Breast epithelium (tissue), 4 donors: ENCODE measurements at regions not wholly inside any gene's neighbourhood (a gene's known extent, or its start where the extent isn't known, plus 50 kb on each side); places are given as distances from the start of the nearest gene placed in this dataset.

Source experiments
- DNase-seq, 2 donors: peaks; one replicate each; pipeline ENCODE4 v3.0.0-alpha.2; 2019; ENCODE audit warnings: low spot score in 2 of 2
- H3K27ac ChIP-seq, 2 donors: fragments of 200-600 bp; sonication (generic) in 1 of 2; one replicate each; pipeline ENCODE4 v1.5.1; 2016 to 2019; ENCODE audit warnings: mild to moderate bottlenecking in 1 of 2
- H3K27me3 ChIP-seq, 2 donors: fragments of 200-600 bp; sonication (generic) in 1 of 2; one replicate each; pipeline versions ENCODE4 v1.5.1 to v1.6.0; 2017 to 2019; ENCODE audit warnings: control low read depth in 1 of 2, mild to moderate bottlenecking in 1 of 2
- H3K36me3 ChIP-seq: fragments of 200-600 bp; one replicate; pipeline ENCODE4 v1.5.1; 2019
- H3K4me1 ChIP-seq, 2 donors: fragments of 200-600 bp; sonication (generic); one replicate each; pipeline ENCODE4 v1.5.1; 2016 to 2019; ENCODE audit warnings: control low read depth in 1 of 2
- H3K4me3 ChIP-seq, 3 donors: fragments of 200-600 bp; sonication (generic); 1 replicate in 2 of 3; 2 replicates in 1 of 3; pipeline ENCODE4 v1.5.1; 2016 to 2019; ENCODE audit warnings: mild to moderate bottlenecking in 3 of 3, moderate library complexity in 2 of 3
- H3K9me3 ChIP-seq, 2 donors: fragments of 200-600 bp; sonication (generic) in 1 of 2; one replicate each; pipeline ENCODE4 v1.5.1; 2016 to 2019; ENCODE audit warnings: control low read depth in 1 of 2
- POLR2A ChIP-seq: fragments of 450-650 bp; IDR thresholded peaks from one replicate; pipeline ENCODE4 v1.6.1; 2016; ENCODE audit warnings: antibody characterized with exemption, mild to moderate bottlenecking, moderate library complexity
- POLR2AphosphoS5 ChIP-seq, 3 donors: sonication (generic); formaldehyde crosslinking; IDR thresholded peaks; one replicate each; pipeline ENCODE4 v1.6.1; 2017; ENCODE audit warnings: antibody characterized with exemption in 3 of 3
- intact Hi-C: fragments of 100-400 bp; cut with DNase I; formaldehyde crosslinking; loops from one replicate; pipeline ENCODE4 v1.15.1; 2023; ENCODE audit warnings: low total_unique reads
- TF ChIP-seq, protein P1 (sequence below), 3 donors: fragments of 450-650 bp; IDR thresholded peaks; one replicate each; pipeline ENCODE4 v1.5.1; 2016 to 2017; ENCODE audit warnings: antibody characterized with exemption in 3 of 3, mild to moderate bottlenecking in 3 of 3, moderate library complexity in 3 of 3

DNA sequence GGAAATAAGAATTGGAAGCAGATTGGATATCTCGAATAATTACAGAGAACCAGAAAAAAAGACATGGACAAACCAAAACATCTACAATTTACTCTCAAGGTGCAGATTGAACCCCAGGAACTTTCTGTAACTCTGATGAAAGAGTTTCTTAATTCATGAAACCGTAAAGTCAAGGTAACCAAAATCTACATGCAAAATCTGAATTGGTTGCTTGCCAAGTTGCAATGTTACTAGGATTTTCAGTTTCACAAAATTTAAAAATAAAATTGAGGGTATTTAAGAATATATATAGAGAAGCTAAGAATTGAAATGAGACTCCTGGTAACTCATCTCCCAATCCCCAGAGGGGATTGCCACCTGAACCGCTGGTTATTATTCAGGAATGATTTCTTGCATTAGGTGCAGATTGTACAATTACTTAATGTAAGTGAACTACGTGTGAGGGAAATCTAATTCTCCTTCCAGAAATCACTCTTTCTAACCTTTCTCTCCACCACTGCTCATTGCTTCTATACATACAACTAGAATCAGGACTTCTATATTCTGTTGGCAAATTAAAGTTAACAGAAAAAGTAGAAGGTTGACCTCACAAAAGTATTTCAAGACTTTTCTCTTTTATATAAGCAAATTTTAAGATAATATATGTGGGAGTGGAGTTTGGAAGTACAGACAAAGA is 221.5 kb upstream of the NDST4 start:
- Histone ChIP-seq H3K27me3 (no peaks in the 10 kb centered on the region), H3K4me1 (no peaks in the 10 kb centered on the region), H3K4me3 (no peak overlapping the region), H3K27ac (no peak overlapping the region), H3K36me3 (no peaks in the 10 kb centered on the region), H3K9me3 (no peaks in the 10 kb centered on the region)
- intact Hi-C loops = no loop called here
- TF ChIP-seq POLR2A (no peak), POLR2AphosphoS5 (IDR thresholded peaks at IDR 0.05) (no peak)
- TF ChIP-seq, protein P1, sequence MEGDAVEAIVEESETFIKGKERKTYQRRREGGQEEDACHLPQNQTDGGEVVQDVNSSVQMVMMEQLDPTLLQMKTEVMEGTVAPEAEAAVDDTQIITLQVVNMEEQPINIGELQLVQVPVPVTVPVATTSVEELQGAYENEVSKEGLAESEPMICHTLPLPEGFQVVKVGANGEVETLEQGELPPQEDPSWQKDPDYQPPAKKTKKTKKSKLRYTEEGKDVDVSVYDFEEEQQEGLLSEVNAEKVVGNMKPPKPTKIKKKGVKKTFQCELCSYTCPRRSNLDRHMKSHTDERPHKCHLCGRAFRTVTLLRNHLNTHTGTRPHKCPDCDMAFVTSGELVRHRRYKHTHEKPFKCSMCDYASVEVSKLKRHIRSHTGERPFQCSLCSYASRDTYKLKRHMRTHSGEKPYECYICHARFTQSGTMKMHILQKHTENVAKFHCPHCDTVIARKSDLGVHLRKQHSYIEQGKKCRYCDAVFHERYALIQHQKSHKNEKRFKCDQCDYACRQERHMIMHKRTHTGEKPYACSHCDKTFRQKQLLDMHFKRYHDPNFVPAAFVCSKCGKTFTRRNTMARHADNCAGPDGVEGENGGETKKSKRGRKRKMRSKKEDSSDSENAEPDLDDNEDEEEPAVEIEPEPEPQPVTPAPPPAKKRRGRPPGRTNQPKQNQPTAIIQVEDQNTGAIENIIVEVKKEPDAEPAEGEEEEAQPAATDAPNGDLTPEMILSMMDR (IDR thresholded peaks at IDR 0.05) = no peak
- DNase-seq = no peak

DNA sequence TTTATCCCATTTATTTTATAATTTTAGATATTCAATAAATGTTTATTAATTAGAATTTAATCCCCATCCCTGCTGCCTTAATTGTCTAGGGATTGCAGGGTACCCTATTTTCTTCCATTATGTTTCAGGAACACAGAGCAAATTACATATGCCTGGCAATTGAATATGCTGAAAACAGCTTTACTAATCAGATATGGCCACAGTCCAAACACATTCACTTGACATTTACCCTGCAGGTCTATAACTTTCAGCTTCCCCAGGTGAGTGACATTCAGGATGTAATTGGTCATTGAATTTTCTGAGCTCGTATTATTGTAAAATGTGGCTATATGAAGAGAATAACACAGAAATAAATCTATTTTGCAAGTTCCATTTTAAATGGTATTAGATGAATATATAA is 218.7 kb upstream of the NDST4 start:
- no peak for TF ChIP-seq POLR2A
- TF ChIP-seq, protein P1 (IDR thresholded peaks at IDR 0.05) = no peak
- no peak for TF ChIP-seq POLR2AphosphoS5 (IDR thresholded peaks at IDR 0.05)

DNA sequence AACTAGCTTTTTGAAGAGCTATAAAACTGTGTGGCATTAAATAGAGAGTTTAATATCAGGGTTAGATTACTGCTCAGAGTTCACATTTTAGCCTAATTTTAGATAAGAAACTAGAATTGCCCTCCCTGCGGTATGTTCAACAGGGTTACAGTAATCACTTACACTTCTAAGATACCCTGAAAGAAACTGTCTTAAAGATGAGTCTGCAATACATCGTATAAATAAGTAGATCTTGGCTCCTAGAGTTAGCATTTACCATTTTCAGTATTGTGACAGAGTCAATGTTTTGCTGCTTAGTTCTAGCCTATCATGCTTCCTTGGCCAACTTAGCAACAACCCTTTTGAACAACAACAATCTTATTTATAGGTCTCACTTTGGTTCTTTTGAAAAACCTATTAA is 217.8 kb upstream of the NDST4 start:
- intact Hi-C loops = no loop called here
- Histone ChIP-seq H3K27ac (no peak overlapping the region), H3K9me3 (no peaks in the 10 kb centered on the region), H3K4me1 (no peaks in the 10 kb centered on the region), H3K27me3 (no peaks in the 10 kb centered on the region), H3K4me3 (no peak overlapping the region), H3K36me3 (no peaks in the 10 kb centered on the region)
- DNase-seq = no peak
- TF ChIP-seq, protein P1 (IDR thresholded peaks at IDR 0.05) = no peak
- TF ChIP-seq POLR2A (no peak), POLR2AphosphoS5 (IDR thresholded peaks at IDR 0.05) (no peak)

More for the DNA sequence above, 218.7 kb upstream of the NDST4 start:
- no peaks in the 10 kb centered on the region for H3K36me3 ChIP-seq
- intact Hi-C loops = no loop called here
- H3K9me3 ChIP-seq = no peaks in the 10 kb centered on the region
- H3K27ac ChIP-seq = no peak overlapping the region
- DNase-seq = no peak
- no peak overlapping the region for H3K4me3 ChIP-seq
- no peaks in the 10 kb centered on the region for H3K27me3 ChIP-seq
- H3K4me1 ChIP-seq = no peaks in the 10 kb centered on the region

DNA sequence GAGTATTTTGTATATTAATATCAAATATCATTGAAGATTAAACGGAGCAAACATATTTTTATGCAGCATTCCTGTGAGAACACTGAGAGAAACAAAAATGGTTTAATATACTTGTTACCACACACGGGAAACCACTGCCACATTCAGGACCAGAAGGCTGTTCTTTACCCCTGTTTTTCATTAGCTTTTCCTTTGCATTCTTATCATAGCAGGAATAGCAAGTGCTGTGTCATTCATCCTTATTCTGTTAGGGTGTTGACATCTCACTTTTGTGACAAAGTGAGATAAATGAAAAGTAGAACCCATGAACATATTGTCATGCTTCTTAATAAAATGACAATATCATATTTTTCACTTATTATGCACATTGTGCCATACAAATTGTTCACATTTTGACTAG is 212.4 kb upstream of the NDST4 start:
- no peaks in the 10 kb centered on the region for H3K4me1 ChIP-seq
- TF ChIP-seq POLR2AphosphoS5 (IDR thresholded peaks at IDR 0.05) (no peak), POLR2A (no peak)
- TF ChIP-seq, protein P1 (IDR thresholded peaks at IDR 0.05) = no peak
- DNase-seq = no peak
- intact Hi-C loops = no loop called here
- no peaks in the 10 kb centered on the region for H3K9me3 ChIP-seq
- no peak overlapping the region for H3K4me3 ChIP-seq
- H3K27ac ChIP-seq = no peak overlapping the region
- no peaks in the 10 kb centered on the region for H3K36me3 ChIP-seq
- H3K27me3 ChIP-seq = no peaks in the 10 kb centered on the region

DNA sequence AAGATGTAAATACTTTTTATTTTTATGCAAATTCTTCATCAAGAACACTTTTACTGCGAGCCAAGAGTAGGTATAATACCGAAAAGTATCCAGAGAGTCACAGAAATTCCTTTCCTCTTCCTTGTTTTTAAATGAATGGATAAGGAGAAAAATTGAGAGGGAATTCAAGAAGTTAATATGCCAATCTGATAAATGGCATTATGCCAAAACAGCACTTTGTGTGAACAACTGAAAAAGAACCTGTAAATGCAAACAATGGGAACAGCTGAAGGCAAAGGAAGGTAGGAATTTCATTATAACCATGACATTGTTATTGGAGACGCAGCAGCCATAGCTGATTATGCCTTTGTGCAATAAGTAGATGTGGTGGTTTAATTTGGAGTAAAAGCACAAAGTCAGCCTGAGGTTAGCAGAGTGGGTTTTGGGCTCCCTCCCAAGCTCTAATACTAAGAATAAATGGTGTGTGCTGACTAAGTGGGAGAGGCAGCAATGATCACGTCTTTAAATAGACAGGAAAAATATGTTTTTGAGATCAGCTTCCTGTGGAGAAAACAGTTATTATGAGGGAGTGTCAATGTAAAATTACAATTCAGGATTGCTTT is 209.8 kb upstream of the NDST4 start:
- intact Hi-C loops = no loop called here
- no peak for DNase-seq
- H3K36me3 ChIP-seq = no peaks in the 10 kb centered on the region
- no peaks in the 10 kb centered on the region for H3K4me1 ChIP-seq
- no peaks in the 10 kb centered on the region for H3K9me3 ChIP-seq
- no peak for TF ChIP-seq POLR2A
- TF ChIP-seq, protein P1 (IDR thresholded peaks at IDR 0.05) = no peak
- no peak for TF ChIP-seq POLR2AphosphoS5 (IDR thresholded peaks at IDR 0.05)
- no peak overlapping the region for H3K27ac ChIP-seq
- H3K27me3 ChIP-seq = no peaks in the 10 kb centered on the region
- H3K4me3 ChIP-seq = no peak overlapping the region
